UCSD-AML1 (cell line): ENCODE measurements at regions not wholly inside any gene's neighbourhood (a gene's known extent, or its start where the extent isn't known, plus 50 kb on each side); places are given as distances from the start of the nearest gene placed in this dataset.

Experiments
- DNase-seq: peaks from one replicate; lab custom pipeline; 2025; ENCODE audit not compliant: unreplicated experiment; lab: John Stamatoyannopoulos, UW

GRCh38 chr1:87806379-87807094 lies 477.9 kb downstream of the LMO4 start:
- DNase-seq, result no peak

GRCh38 chr1:87810166-87810565 lies 481.5 kb downstream of the LMO4 start:
- no peak for DNase-seq

GRCh38 chr1:87812871-87813577 lies 484.3 kb downstream of the LMO4 start:
- no peak for DNase-seq

GRCh38 chr1:87814573-87814972 lies 485.9 kb downstream of the LMO4 start:
- no peak for DNase-seq

GRCh38 chr1:87816646-87817045 lies 488.0 kb downstream of the LMO4 start:
- DNase-seq, result no peak

GRCh38 chr1:87820668-87821334 lies 492.1 kb downstream of the LMO4 start:
- DNase-seq, result no peak

- DNase-seq, result no peak
Observed at GRCh38 chr1:87821335-87821697, 492.6 kb downstream of the LMO4 start.

- DNase-seq, result no peak
Observed at GRCh38 chr1:87826681-87827251, 498.1 kb downstream of the LMO4 start.

DNA sequence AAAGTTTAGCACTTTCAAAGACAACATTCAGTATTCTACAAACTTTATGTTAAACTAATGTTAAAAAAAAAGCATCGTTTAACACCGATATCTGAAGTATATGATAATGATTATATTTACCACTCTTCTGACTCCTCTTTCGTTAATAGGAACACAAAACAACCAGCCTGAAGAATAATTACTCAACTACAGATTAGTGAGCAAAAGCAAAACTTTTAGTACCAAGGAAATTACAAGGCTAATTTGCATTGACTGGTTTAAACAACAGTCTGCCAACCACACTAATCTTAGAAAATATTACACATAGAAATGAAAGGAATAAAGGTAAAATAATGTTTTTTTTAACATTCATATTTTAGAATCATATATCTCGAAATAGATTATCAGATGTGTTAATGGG lies 500.7 kb downstream of the LMO4 start:
- DNase-seq, result no peak

DNA sequence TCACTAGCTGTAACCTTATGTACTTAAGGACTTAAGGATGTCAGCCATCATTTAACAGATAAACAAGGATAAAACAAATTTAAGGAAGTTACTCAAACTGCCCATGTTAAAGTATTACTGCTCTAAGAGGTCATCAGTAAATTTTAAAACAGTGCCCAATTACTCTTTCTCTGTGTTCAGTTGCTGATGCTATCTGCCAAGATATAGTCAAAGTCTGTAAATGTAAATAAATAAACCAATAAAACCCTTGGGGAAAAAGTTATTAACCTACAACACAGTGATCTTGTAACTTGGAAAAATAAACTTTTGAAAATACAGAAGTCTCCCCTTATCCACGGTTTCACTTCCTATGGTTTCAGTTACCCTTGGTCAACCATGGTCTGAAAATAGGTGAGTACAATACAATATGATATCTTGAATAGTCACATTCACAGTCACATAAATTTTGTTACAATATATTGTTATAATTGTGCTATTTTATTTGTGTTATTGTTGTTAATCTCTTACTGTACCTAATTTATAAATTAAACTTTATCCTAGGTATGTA lies 501.8 kb downstream of the LMO4 start:
- DNase-seq, result no peak

- DNase-seq, result no peak
Observed at GRCh38 chr1:87833166-87833565, 504.5 kb downstream of the LMO4 start.

DNA sequence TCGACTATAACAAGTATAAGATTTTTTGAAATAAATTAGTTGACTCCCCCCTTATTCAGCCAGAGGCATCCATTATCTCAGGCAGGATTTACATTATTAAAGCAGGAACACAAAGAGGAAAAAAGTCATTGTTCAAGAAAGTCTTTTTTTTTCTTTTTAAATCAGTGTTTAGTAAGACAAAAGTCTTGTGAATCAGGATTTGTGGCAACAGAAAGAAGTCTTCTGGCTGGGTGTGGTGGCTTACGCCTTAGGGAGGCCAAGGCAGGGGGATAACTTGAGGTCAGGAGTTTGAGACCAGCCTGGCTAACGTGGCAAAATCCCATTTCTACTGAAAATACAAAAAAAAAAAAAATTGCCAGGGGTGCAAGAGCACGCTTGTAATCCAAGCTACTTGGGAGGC lies 505.5 kb downstream of the LMO4 start:
- no peak for DNase-seq

GRCh38 chr1:87834941-87835340 lies 506.3 kb downstream of the LMO4 start:
- DNase-seq, result no peak

DNA sequence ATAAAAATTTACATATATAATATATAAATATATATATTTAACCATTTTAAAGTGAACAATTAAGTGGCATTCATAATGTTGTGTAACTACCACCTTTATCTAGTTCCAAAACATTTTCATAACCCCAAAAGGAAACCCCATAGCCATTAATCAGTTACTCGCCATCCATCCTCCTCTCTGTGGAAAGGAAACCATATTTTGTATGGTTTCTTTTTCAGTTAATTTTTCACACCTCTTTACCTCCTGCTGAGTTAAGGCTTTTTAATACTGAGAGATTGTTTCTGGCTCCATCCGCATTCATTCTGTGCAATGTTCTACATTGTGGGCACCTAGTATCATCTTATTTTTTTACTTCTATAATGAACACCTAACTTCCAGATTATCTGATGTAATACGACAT lies 512.1 kb downstream of the LMO4 start:
- DNase-seq, result no peak

DNA sequence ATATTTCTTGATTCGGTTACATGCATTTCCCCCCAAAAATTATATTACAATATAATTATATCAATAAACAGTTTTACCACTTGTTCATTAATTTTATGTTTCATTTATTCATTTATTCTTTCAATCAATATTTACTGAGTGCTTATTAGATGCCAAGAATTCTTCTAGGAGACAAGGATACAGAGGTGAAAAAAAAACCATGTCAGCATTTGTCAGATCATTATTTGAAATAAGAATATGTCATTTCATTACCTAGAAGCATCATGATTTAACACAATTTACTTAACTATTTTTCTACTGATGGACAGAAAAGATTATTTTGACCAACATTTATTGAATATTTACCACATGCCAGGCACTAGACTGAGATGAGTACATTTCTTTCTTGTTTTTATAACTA lies 512.7 kb downstream of the LMO4 start:
- DNase-seq, result no peak

- DNase-seq, result no peak
Observed at GRCh38 chr1:87842156-87842555, 513.5 kb downstream of the LMO4 start.

DNA sequence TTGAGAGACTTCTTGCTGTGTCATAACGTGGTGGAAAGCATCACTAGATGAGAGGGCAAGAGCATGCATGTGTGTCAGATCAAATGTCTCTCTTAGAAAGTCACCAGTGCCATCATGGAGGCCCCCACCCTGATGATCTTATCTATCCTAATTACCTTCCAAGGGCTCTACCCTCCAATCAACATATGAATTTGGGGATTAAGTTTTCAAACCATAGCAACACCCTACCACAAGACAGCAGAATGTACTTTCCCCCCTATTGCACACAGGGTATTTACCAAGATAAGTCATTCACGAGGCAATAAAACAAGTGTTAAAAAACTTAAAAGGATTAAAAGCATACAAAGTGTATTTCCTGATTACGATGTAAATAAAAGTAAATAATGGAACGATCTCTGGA lies 515.6 kb downstream of the LMO4 start:
- no peak for DNase-seq

DNA sequence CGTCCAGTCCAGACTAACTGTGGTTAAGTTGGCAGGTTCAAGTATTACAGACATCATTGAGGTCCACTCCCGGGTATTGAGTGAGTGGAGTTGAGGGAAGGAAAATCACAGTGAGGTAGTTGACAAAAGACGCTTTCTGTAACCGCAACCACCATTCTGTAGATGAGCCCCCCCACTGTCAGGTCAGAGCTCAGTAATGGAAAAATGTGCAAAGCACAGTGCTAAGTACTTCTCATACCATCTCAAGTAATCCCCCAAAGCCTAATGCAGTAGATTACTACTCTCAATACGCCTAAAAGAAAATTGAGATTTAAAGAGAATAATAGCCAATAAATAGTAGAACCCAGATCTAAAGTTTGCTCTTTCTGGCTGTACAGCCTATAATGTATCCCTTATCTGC lies 522.8 kb downstream of the LMO4 start:
- DNase-seq, result no peak

DNA sequence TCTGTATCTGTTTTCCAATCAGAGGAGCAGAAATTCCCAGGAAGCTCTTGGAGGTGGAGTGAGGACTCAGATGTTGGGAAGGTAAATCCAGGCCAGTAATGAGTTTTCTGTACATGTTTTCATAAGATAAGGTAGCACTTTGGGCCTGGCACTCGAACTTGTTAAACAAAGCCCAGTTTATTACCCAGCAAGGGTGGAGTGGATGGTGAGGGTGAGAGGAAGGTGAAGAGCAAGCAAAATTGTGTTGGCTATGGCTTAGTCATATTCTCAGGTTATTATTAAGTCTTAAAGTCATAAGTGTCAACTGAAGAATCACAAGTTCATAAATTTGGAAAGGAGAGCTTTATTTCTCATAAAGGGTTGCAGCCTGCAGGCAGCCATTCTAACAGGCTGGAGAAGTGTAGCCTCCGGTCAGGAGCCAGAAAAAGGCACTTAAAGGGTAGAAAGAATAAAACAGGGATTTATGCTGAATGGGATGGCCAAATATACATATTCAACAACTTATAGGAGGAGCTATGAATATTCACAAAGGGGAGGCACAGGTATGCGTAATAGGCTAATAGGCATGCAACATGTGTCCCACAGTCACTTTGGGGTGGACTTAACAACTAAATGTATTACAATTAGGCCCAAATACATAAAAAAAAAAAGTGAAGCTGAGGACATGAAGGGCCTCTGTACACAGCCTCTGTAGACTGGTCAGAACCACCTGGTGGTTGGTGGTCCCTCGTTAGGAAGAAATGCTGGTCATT lies 523.9 kb downstream of the LMO4 start:
- DNase-seq, result no peak

GRCh38 chr1:87853576-87854351 lies 525.1 kb downstream of the LMO4 start:
- DNase-seq, result peak; percentile 8
